DND-41 (cell line): ENCODE measurements at regions not wholly inside any gene's neighbourhood (a gene's known extent, or its start where the extent isn't known, plus 50 kb on each side); places are given as distances from the start of the nearest gene placed in this dataset.

Experiments
- ATAC-seq: fragments of 200-7000 bp; cut with Tn5 transposase; 3 replicates; pipeline ENCODE4 v1.9.1; 2021; ENCODE audit warnings: low read depth; ENCODE audit not compliant: insufficient read depth
- DNase-seq: peaks from one replicate; pipeline ENCODE4 v3.0.0-alpha.2; 2020
- H2AFZ ChIP-seq: 2 replicates; pipeline ENCODE4 v1.6.0; 2012; ENCODE audit warnings: low read depth, low read length
- H3K27ac ChIP-seq: 2 replicates; pipeline ENCODE4 v1.5.1; 2012; ENCODE audit warnings: low read length, inconsistent platforms
- H3K27me3 ChIP-seq: fragments of 200-600 bp; sonication (generic); 2 replicates; pipeline ENCODE4 v1.6.0; 2012; ENCODE audit warnings: low read length, mild to moderate bottlenecking, inconsistent platforms; ENCODE audit not compliant: insufficient read depth, poor library complexity
- H3K36me3 ChIP-seq: 2 replicates; pipeline ENCODE4 v1.5.1; 2012; ENCODE audit warnings: low read length, inconsistent platforms; ENCODE audit not compliant: insufficient read depth
- H3K4me1 ChIP-seq: 2 replicates; pipeline ENCODE4 v1.5.1; 2012; ENCODE audit warnings: mild to moderate bottlenecking, low read length; ENCODE audit not compliant: insufficient read depth
- H3K4me2 ChIP-seq: 2 replicates; pipeline ENCODE4 v1.6.0; 2012; ENCODE audit warnings: mild to moderate bottlenecking, moderate library complexity, low read length, inconsistent platforms; ENCODE audit not compliant: insufficient read depth
- H3K4me3 ChIP-seq, 2 experiments: fragments of 200-600 bp in 1 of 2; shearing (Covaris generic) in 1 of 2; 2 replicates each; pipeline ENCODE4 v1.5.1; 2012 to 2016; ENCODE audit warnings: inconsistent platforms in 2 of 2, low read length in 2 of 2, mild to moderate bottlenecking in 2 of 2, low read depth in 1 of 2, moderate library complexity in 1 of 2
- H3K79me2 ChIP-seq: 2 replicates; pipeline ENCODE4 v1.6.0; 2012; ENCODE audit warnings: low read length, inconsistent platforms; ENCODE audit not compliant: insufficient read depth
- H3K9ac ChIP-seq: 2 replicates; pipeline ENCODE4 v1.6.0; 2012; ENCODE audit warnings: low read depth, mild to moderate bottlenecking, inconsistent platforms, low read length, moderate library complexity
- H3K9me3 ChIP-seq: 2 replicates; pipeline ENCODE4 v1.5.1; 2012; ENCODE audit warnings: low read length, moderate library complexity, mild to moderate bottlenecking, inconsistent platforms; ENCODE audit not compliant: insufficient read depth, severe bottlenecking
- H4K20me1 ChIP-seq: 2 replicates; pipeline ENCODE4 v1.6.0; 2012; ENCODE audit warnings: low read length; ENCODE audit not compliant: insufficient read depth
- EZH2 ChIP-seq: IDR thresholded peaks from 3 replicates; pipeline ENCODE4 v1.6.1; 2012; ENCODE audit warnings: borderline replicate concordance, low read depth, mild to moderate bottlenecking, moderate library complexity, low read length, inconsistent platforms; ENCODE audit not compliant: severe bottlenecking
- TF ChIP-seq, protein P1 (sequence below): IDR thresholded peaks from 2 replicates; pipeline ENCODE4 v1.5.1; 2012; ENCODE audit warnings: borderline replicate concordance, low read length, moderate library complexity, mild to moderate bottlenecking; ENCODE audit not compliant: poor library complexity, severe bottlenecking; ENCODE audit errors: extremely low read depth

DNA sequence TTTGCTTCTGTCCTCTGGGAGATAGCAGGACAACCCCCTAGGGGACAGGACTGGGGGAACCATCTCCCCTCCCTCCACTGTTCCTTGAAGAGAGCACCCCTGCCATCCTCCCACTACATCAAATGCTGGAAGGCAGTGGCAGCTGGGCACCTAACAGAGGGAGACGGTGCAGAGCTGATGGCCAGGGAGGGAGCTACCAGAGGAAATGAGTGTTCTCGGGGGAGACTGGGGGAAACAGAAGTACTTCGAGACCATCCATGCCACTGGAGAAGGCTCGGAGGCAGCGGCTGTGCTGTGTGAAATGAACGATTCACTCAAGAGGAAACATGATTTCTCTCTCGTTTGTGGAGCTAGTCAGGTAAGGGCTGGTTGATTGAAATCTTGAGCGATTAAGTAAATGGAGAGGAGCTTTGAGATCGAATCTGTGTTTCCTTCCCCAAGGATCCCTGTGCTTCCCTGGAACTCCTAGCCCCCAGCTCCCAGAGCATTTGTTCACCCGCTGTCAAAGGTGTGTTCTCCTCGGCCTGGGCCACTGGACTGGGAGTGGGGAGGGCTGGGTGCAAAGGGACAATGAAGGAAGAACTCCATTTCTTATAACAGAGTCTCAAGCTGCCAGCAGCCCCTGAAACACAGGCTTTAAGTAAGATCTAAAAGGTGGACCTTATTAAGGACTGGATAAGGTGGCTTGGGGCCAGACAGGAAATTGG is 261.3 kb upstream of the MOCS1 start:
- no peaks in the 10 kb centered on the region for H3K4me1 ChIP-seq
- DNase-seq (no peak), ATAC-seq (no peak)
- no peak overlapping the region for H3K27ac ChIP-seq
- no peak overlapping the region for H3K4me2 ChIP-seq
- H2AFZ ChIP-seq = no peak overlapping the region
- H3K27me3 ChIP-seq = no peaks in the 10 kb centered on the region
- no peak overlapping the region for H3K4me3 ChIP-seq
- H3K9ac ChIP-seq = no peak overlapping the region
- no peak for TF ChIP-seq EZH2
- TF ChIP-seq, protein P1, sequence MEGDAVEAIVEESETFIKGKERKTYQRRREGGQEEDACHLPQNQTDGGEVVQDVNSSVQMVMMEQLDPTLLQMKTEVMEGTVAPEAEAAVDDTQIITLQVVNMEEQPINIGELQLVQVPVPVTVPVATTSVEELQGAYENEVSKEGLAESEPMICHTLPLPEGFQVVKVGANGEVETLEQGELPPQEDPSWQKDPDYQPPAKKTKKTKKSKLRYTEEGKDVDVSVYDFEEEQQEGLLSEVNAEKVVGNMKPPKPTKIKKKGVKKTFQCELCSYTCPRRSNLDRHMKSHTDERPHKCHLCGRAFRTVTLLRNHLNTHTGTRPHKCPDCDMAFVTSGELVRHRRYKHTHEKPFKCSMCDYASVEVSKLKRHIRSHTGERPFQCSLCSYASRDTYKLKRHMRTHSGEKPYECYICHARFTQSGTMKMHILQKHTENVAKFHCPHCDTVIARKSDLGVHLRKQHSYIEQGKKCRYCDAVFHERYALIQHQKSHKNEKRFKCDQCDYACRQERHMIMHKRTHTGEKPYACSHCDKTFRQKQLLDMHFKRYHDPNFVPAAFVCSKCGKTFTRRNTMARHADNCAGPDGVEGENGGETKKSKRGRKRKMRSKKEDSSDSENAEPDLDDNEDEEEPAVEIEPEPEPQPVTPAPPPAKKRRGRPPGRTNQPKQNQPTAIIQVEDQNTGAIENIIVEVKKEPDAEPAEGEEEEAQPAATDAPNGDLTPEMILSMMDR = no peak
- no peaks in the 10 kb centered on the region for H3K79me2 ChIP-seq
- H3K9me3 ChIP-seq = no peaks in the 10 kb centered on the region
- H3K36me3 ChIP-seq = no peaks in the 10 kb centered on the region
- H4K20me1 ChIP-seq = no peaks in the 10 kb centered on the region

GRCh38 chr6:40194447-40195170 is 260.3 kb upstream of the MOCS1 start:
- no peak overlapping the region for H3K4me2 ChIP-seq
- H4K20me1 ChIP-seq = no peaks in the 10 kb centered on the region
- ATAC-seq = peak; percentile 47; the same call in 1 of the 3 replicates
- peak; percentile 9 for DNase-seq
- no peak overlapping the region for H3K9ac ChIP-seq
- H3K36me3 ChIP-seq = no peaks in the 10 kb centered on the region
- H3K9me3 ChIP-seq = no peaks in the 10 kb centered on the region
- no peaks in the 10 kb centered on the region for H3K27me3 ChIP-seq
- no peak overlapping the region for H3K27ac ChIP-seq
- H2AFZ ChIP-seq = no peak overlapping the region
- TF ChIP-seq, protein P1 = no peak
- no peak for TF ChIP-seq EZH2
- H3K4me1 ChIP-seq = no peaks in the 10 kb centered on the region
- H3K4me3 ChIP-seq = no peak overlapping the region
- H3K79me2 ChIP-seq = no peaks in the 10 kb centered on the region

GRCh38 chr6:40192516-40192915 is 258.3 kb upstream of the MOCS1 start:
- H4K20me1 ChIP-seq = no peaks in the 10 kb centered on the region
- no peaks in the 10 kb centered on the region for H3K27me3 ChIP-seq
- H3K9ac ChIP-seq = no peak overlapping the region
- no peaks in the 10 kb centered on the region for H3K36me3 ChIP-seq
- ATAC-seq (no peak), DNase-seq (no peak)
- no peak overlapping the region for H3K4me3 ChIP-seq
- no peaks in the 10 kb centered on the region for H3K4me1 ChIP-seq
- no peaks in the 10 kb centered on the region for H3K9me3 ChIP-seq
- H3K79me2 ChIP-seq = no peaks in the 10 kb centered on the region
- no peak for TF ChIP-seq EZH2
- TF ChIP-seq, protein P1 = no peak
- no peak overlapping the region for H2AFZ ChIP-seq
- no peak overlapping the region for H3K4me2 ChIP-seq
- H3K27ac ChIP-seq = no peak overlapping the region
